GM21576 (cell line): ENCODE measurements at regions not wholly inside any gene's neighbourhood (a gene's known extent, or its start where the extent isn't known, plus 50 kb on each side); places are given as distances from the start of the nearest gene placed in this dataset.

Source experiments
- ATAC-seq: cut with Tn5 transposase; IDR thresholded peaks from one replicate; pipeline ENCODE4 v1.9.1; 2021; ENCODE audit warnings: mild to moderate bottlenecking, moderate library complexity; ENCODE audit not compliant: unreplicated experiment

GRCh38 chr11:71311928-71312510 is 59.6 kb upstream of the SHANK2 start:
- ATAC-seq, result no peak

DNA sequence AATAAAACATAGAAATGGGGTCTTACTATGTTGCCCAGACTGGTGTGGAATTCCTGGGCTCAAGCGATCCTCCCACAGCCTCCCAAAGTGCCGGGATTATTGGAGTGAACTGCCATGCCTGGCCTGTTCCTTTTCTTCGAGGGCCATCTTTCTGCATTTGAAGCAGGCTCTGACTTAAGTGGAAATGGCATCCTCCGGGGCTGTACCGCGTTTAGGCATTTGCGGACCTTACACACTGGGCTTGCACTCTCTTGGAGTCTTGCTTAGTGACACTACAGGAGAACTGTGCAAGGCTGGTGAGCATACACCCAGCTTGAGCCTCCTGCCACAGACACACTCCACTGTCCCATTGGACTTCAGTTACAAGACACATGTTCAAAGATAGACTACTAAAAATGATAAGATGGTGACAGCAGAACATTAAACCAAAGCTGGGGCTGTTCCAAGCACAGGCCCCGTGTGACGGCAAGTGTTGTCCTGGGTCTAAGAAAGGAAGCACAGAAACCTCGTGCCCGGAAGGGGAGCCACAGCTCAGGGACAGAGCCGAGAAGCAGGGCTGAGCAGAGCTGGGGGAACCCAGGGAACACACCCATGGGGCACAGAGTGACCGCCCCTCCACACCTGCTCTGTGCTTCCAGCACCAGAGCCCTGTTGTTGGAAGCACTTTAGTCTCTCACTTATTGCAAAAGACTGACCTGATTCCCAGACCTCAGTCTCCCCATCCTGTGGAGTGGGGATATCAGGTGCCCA is 59.0 kb upstream of the SHANK2 start:
- ATAC-seq, result no peak

- ATAC-seq, result no peak
Observed at GRCh38 chr11:71310184-71310583, 57.8 kb upstream of the SHANK2 start.

DNA sequence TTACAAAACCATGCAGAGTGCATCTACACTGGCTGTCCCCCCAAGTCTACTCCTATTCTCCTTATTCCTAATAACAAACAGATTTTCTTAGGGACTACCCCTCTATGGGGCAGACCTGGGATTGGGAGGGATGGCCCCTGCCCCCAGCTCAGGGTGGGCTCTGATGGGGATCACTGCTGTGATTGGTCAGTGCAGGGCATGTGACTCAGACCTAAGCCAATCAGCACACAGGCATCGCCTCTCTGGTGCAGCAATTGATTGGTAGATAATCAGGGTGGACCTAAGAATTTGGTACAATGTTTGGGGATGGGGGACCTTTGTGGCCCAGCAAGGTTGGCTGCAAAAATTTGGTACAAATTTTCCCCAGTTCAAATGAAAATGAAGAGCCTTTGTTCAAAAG is 57.2 kb upstream of the SHANK2 start:
- ATAC-seq, result no peak

GRCh38 chr11:71309181-71309580 is 56.8 kb upstream of the SHANK2 start:
- no peak for ATAC-seq

DNA sequence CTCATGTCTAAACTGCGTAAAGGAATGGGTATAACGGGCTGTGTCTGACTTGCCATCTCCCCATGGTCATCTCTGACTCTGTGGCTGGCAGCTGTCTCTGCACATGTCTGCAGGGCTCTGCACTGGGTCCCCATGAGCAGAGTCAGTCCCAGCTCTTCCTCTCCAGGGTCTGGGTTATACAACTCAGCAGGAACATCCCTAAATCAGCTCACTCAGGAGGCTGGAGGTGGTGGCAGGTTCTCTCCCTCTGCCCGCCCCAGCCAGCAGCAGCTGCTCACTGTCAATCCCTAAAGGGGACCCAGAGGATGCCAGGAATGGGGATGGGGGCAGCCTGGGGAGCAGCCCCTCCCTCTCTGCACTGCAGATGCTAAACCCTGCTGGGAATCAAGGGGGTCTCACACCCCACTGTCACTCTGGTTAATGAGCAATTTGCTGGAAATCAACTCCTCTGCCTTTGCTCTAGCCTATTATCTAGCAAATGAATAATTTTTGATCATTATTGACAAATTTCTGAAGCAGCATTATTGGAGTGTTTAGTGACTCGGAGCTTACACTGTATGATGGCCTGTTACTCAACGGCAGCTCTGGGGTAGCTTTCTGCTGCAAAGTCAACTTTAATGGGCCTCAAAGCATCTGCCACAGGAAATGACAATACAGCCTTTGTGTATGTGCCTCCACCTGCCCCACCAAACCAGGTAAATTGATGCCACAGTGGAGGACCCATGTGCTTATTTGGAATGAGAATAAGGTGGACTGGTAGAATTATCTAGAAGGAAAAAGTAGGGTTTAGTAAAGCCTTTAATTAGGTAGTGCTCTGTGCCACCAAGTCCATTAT is 55.7 kb upstream of the SHANK2 start:
- ATAC-seq, result no peak

DNA sequence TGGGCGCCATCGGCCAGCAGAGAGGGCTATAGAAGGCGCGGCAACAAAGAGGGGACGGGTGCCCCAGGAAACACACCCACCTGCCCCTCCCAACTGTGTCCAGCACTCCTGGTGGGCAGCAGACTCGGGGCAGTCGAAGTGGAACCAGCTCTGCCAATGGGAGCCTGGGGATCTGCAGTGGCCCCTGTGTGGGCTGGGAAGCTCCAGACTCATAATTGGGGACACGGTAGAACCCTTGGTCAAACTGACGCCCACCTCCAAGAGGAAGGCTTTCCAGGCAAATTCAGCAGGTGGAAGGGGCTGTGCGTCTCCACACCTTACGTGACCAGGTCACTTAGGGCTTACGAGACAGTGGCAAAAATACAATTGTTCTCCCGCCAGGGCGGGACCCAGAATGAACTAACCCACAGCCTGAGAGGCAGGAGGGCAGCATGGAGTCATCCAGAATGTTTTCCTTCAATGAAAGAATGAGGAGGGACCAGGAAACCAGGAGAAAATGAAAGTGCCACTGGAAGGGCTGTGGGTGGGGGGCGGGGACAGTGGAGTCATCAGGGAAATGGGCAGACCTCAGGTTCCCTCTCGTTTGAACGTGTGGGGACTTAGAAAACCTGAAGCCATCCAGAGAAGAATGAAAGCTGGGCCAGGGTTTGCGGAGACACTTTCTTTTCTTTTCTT is 53.2 kb upstream of the SHANK2 start:
- ATAC-seq, result no peak

- no peak for ATAC-seq
Observed at GRCh38 chr11:71305041-71305440, 52.7 kb upstream of the SHANK2 start.

DNA sequence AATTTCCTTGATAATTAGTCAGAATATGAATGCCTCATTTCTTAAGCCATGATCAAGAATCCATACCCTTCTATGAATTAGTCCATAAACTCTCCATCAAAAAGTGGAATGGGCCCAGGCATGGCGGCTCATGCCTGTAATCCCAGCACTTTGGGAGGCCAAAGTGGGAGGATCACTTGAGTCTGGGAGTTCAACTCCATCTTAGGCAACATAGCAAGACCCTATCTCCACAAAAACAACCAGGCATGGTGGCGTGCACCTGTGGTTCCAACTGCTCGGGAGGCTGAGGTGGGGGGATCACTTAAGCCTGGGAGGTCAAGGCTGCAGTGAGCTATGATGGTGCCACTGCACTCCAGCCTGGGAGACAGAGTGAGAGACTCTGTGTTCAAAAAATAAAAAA is 52.1 kb upstream of the SHANK2 start:
- ATAC-seq, result no peak

GRCh38 chr11:71304045-71304444 is 51.7 kb upstream of the SHANK2 start:
- no peak for ATAC-seq

GRCh38 chr11:71302911-71303310 is 50.5 kb upstream of the SHANK2 start:
- ATAC-seq, result no peak

DNA sequence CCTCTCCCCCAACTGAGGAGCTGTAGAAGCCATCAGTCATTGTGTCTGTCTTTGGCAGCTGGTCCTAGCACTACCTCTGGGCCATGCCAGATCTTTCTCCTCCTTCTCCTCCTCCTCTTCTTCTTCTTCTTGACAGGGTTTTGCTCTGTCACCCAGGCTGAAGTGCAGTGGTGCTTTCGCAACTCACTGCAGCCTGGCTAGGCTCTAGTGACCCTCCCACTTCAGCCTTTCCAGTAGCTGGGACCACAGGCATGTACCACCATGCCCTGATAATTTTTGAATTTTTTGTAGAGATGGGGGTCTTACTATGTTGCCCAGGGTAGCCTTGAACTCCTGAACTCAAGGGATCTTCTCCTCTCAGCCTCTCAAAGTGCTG is 50.1 kb upstream of the SHANK2 start:
- no peak for ATAC-seq
